OCI-LY3 (cell line): ENCODE measurements at regions not wholly inside any gene's neighbourhood (a gene's known extent, or its start where the extent isn't known, plus 50 kb on each side); places are given as distances from the start of the nearest gene placed in this dataset.
A peak's percentile ranks its signal among the peaks of the same experiment; 100 is the strongest.

Source experiments
- H2AFZ ChIP-seq: fragments of 200-600, 300-600 bp; shearing (Covaris generic); 2 replicates; pipeline ENCODE4 v1.6.0; 2014; ENCODE audit warnings: antibody characterized with exemption, low read depth, low read length
- H3K27ac ChIP-seq: fragments of 200-600, 300-600 bp; sonication (generic); 2 replicates; pipeline ENCODE4 v1.5.1; 2014; ENCODE audit warnings: mild to moderate bottlenecking, low read length, moderate library complexity, mixed read lengths
- H3K27me3 ChIP-seq: fragments of 200-600, 300-600 bp; sonication (generic); 2 replicates; pipeline ENCODE4 v1.6.1; 2014; ENCODE audit warnings: low read depth, low read length, mixed read lengths
- H3K36me3 ChIP-seq: fragments of 200-600, 300-600 bp; sonication (generic); replicated peaks from 2 replicates; pipeline ENCODE3; 2014; ENCODE audit warnings: low read depth, low read length, mixed read lengths
- H3K4me1 ChIP-seq: fragments of 300-600, 200-600 bp; sonication (generic); 2 replicates; pipeline ENCODE4 v1.6.1; 2014; ENCODE audit warnings: low read length, mixed read lengths
- H3K4me2 ChIP-seq: fragments of 200-600, 300-600 bp; sonication (generic); 2 replicates; pipeline ENCODE4 v1.6.1; 2014; ENCODE audit warnings: low read length, mixed read lengths
- H3K4me3 ChIP-seq: fragments of 300-600, 200-600 bp; sonication (generic); 2 replicates; pipeline ENCODE4 v1.5.1; 2014; ENCODE audit warnings: antibody characterized with exemption, mild to moderate bottlenecking, low read length, moderate library complexity
- H3K79me2 ChIP-seq: fragments of 300-600, 200-600 bp; shearing (Covaris generic); 2 replicates; pipeline ENCODE4 v1.6.1; 2014; ENCODE audit warnings: mild to moderate bottlenecking, low read length, mixed read lengths
- H3K9ac ChIP-seq: fragments of 300-600, 200-600 bp; shearing (Covaris generic); 2 replicates; pipeline ENCODE4 v1.6.0; 2014; ENCODE audit warnings: mild to moderate bottlenecking, low read length, moderate library complexity
- H3K9me3 ChIP-seq: fragments of 200-600, 300-600 bp; shearing (Covaris generic); 2 replicates; pipeline ENCODE4 v1.6.1; 2014; ENCODE audit warnings: low read length, mixed read lengths; ENCODE audit not compliant: insufficient read depth
- H4K20me1 ChIP-seq: fragments of 200-600, 300-600 bp; sonication (generic); 2 replicates; pipeline ENCODE4 v1.6.1; 2016; ENCODE audit warnings: low read length, mixed read lengths; ENCODE audit not compliant: insufficient read depth
- CTCF ChIP-seq: fragments of 200-600, 300-600 bp; sonication (generic); IDR thresholded peaks from 2 replicates; pipeline ENCODE4 v1.5.1; 2014; ENCODE audit warnings: antibody characterized with exemption, low read length, low read depth
- EZH2phosphoT487 ChIP-seq: fragments of 200-600 bp; shearing (Covaris generic); IDR thresholded peaks from 2 replicates; pipeline ENCODE4 v1.6.1; 2018; ENCODE audit warnings: antibody characterized with exemption, mixed run types, low read depth

DNA sequence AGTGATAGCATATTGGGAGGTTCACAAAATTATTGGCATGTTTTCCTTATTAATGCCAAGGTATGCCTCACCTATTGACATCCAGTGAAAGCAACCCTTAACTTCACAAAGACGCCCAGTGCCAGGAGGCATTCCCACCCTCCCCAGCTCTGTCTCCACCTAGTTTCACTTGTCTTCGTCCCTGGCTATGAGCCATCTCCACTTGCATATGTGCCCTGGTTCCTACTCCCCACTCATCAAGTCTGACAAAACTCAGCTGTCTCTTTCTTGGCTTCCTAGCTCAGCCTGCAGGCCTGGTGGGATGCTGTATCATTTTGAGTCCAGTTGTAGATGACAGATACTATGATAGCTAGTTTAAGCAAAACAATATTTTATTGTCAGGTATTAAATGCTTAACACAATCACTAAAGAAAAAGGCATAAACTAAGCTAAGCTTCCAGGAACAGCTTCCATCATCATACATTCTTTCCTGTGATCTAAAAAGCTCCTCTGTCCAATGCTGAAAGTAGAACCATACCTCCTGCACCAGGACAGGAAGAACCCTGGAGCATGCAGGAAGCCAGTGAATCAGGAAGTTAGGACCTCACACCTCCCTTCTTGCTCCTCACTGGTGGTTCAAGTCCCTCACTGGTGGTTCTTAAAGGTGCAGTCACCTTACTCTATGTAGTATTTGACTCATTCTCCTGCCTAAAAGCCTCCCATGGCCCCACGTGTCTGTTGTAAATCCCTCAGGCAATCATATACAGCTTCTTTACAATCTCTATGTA is 410.3 kb upstream of the RASGEF1B start:
- no peaks in the 10 kb centered on the region for H3K79me2 ChIP-seq
- H3K9ac ChIP-seq = no peak overlapping the region
- peak overlapping the region; percentile 62; the same call in 1 of the 2 replicates for H2AFZ ChIP-seq
- no peak overlapping the region for H3K4me2 ChIP-seq
- no peaks in the 10 kb centered on the region for H4K20me1 ChIP-seq
- no peak for TF ChIP-seq EZH2phosphoT487
- no peak for TF ChIP-seq CTCF
- no peaks in the 10 kb centered on the region for H3K27me3 ChIP-seq
- no peaks in the 10 kb centered on the region for H3K36me3 ChIP-seq
- no peaks in the 10 kb centered on the region for H3K9me3 ChIP-seq
- H3K27ac ChIP-seq = no peak overlapping the region
- H3K4me3 ChIP-seq = no peak overlapping the region
- H3K4me1 ChIP-seq = no peaks in the 10 kb centered on the region

- TF ChIP-seq EZH2phosphoT487 (no peak), CTCF (no peak)
- no peaks in the 10 kb centered on the region for H3K36me3 ChIP-seq
These were observed 404.4 kb upstream of the RASGEF1B start for GRCh38 chr4:81876106-81876505.

DNA sequence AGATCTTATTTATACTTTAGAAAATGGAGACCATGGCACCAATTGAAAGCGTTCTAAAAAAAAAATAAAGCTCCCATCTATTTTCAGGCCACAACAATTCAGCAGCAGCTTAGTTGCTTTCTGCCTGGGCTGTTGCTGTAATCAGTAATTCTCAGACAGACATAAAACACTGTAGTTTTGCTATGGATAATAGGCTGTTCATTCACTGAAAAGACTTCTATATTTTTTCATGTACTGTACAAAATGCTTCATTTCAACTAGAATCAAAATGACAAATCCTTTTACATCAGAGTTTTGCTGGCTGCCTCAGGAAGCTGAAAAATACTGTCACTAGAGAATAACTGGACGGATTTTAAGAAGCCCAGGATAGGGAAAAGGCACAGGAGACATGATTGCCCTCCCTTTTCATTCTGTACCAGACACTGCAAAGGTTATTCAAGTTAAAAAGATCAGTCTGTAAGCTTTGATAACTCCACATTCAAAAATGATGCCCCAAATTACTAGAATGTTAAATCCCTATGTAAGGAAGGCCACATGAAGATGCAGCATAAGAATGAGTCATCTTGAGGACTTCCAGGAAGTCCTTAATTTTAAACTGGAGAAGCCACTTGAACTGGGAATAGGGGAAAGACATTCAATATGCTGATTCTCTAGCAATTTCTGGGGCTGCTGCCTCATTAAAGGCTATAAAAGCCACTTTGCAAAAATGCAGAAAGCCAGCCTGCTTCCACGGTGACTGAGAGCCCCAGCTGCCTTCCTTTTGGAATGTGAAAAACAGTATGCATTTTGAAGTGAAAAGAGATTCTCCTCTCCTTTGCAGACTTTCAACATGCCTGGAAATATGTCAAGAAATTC is 403.2 kb upstream of the RASGEF1B start:
- TF ChIP-seq EZH2phosphoT487 = no peak
- TF ChIP-seq CTCF = no peak

More at GRCh38 chr4:81876106-81876505, 404.4 kb upstream of the RASGEF1B start:
- no peak overlapping the region for H3K27ac ChIP-seq
- no peaks in the 10 kb centered on the region; the same call in 1 of the 2 replicates for H3K9me3 ChIP-seq
- H3K9ac ChIP-seq = no peak overlapping the region
- no peaks in the 10 kb centered on the region for H3K79me2 ChIP-seq
- H3K4me1 ChIP-seq = no peaks in the 10 kb centered on the region
- no peaks in the 10 kb centered on the region for H4K20me1 ChIP-seq
- no peak overlapping the region for H2AFZ ChIP-seq
- H3K4me3 ChIP-seq = no peak overlapping the region
- no peaks in the 10 kb centered on the region for H3K27me3 ChIP-seq
- no peak overlapping the region for H3K4me2 ChIP-seq

GRCh38 chr4:81870275-81870674 is 398.6 kb upstream of the RASGEF1B start:
- Histone ChIP-seq H3K9ac (no peak overlapping the region), H3K9me3 (no peaks in the 10 kb centered on the region; the same call in 1 of the 2 replicates), H3K27ac (no peak overlapping the region), H3K27me3 (no peaks in the 10 kb centered on the region), H3K36me3 (no peaks in the 10 kb centered on the region), H4K20me1 (no peaks in the 10 kb centered on the region), H3K4me3 (no peak overlapping the region), H3K4me1 (no peaks in the 10 kb centered on the region), H2AFZ (no peak overlapping the region), H3K4me2 (no peak overlapping the region), H3K79me2 (no peaks in the 10 kb centered on the region)
- TF ChIP-seq CTCF = no peak
- TF ChIP-seq EZH2phosphoT487 = no peak

More for the DNA sequence above, 403.2 kb upstream of the RASGEF1B start:
- H3K9me3 ChIP-seq = no peaks in the 10 kb centered on the region; the same call in 1 of the 2 replicates
- no peaks in the 10 kb centered on the region for H3K4me1 ChIP-seq
- H3K4me3 ChIP-seq = no peak overlapping the region
- H3K4me2 ChIP-seq = no peak overlapping the region
- H2AFZ ChIP-seq = no peak overlapping the region
- no peaks in the 10 kb centered on the region for H3K79me2 ChIP-seq
- H3K27me3 ChIP-seq = no peaks in the 10 kb centered on the region
- no peaks in the 10 kb centered on the region for H4K20me1 ChIP-seq
- H3K9ac ChIP-seq = no peak overlapping the region
- H3K27ac ChIP-seq = no peak overlapping the region
- no peaks in the 10 kb centered on the region for H3K36me3 ChIP-seq
